Pancreas (tissue), 10 donors: ENCODE measurements at regions not wholly inside any gene's neighbourhood (a gene's known extent, or its start where the extent isn't known, plus 50 kb on each side); places are given as distances from the start of the nearest gene placed in this dataset.

Experiments
- ATAC-seq, 4 donors: fragments of 200-7000 bp; cut with Tn5 transposase; one replicate each; pipeline versions ENCODE4 v1.8.0 to v1.9.1; 2020; ENCODE audit warnings: mild to moderate bottlenecking in 4 of 4, moderate library complexity in 4 of 4
- DNase-seq, 6 donors: peaks; one replicate each; pipeline ENCODE4 v3.0.0-alpha.2; 2020
- FAIRE-seq: peaks from 2 replicates; lab custom pipeline; 2012; peaks lifted over from hg19 to GRCh38; lab: Jason Lieb, UNC
- H3K27ac ChIP-seq, 4 donors: fragments of 200-600 bp; sonication (generic); 1 replicate in 3 of 4; 2 replicates in 1 of 4; pipeline versions ENCODE4 v1.5.0 to v1.8.0; 2020
- H3K27me3 ChIP-seq, 4 donors: fragments of 200-600 bp; one replicate each; pipeline ENCODE4 v1.8.0; 2021
- H3K36me3 ChIP-seq, 3 donors: fragments of 200-600 bp; sonication (generic) in 1 of 3; one replicate each; pipeline versions ENCODE4 v1.5.0 to v1.8.0; 2020 to 2021
- H3K4me1 ChIP-seq, 3 donors: fragments of 200-600 bp; one replicate each; pipeline ENCODE4 v1.8.0; 2021
- H3K4me3 ChIP-seq, 4 donors: fragments of 200-600 bp; sonication (generic) in 2 of 4; one replicate each; pipeline versions ENCODE4 v1.5.0 to v1.8.0; 2020 to 2021
- H3K9me3 ChIP-seq, 4 donors: fragments of 200-600 bp; one replicate each; pipeline ENCODE4 v1.8.0; 2021
- CTCF ChIP-seq, 4 donors: fragments of 200-600 bp; sonication (generic) in 3 of 4; IDR thresholded peaks; one replicate each; pipeline versions ENCODE4 v1.5.0 to v1.8.0; 2021; ENCODE audit warnings: antibody characterized with exemption in 4 of 4
- WGBS, 2 donors: extraction: QIAGEN DNeasy Blood & Tissue Kit; methylation state at CpG; one replicate each; pipeline ENCODE4 v1.1.7; 2013; 5-methylcytosine and 5-hydroxymethylcytosine counted together
- intact Hi-C, 3 donors: fragments of 100-400 bp; cut with DNase I; formaldehyde crosslinking; loops; one replicate each; pipeline versions ENCODE4 v1.11.1 to v1.14.2; 2022
- donor health status: healthy with polysubstance abuse.
- donor health status: DM: no; HTN: no; CAD: no; lungs with moderate emphysema.
- donor health status: DM: no; HTN: no; CAD: no.
- donor health status: control.
- donor health status: control.
- donor health status: Bipolar disorder and iron deficiency.
- donor health status: DM: yes; HTN: yes; CAD: no.
- donor health status: DM: no; HTN: no; CAD: no.
- donor health status: DM: no; HTN: no; CAD: no.
- donor health status: DM: yes; HTN: yes; CAD: no.

- Histone ChIP-seq H3K4me1 (no peaks in the 10 kb centered on the region), H3K4me3 (no peak overlapping the region), H3K36me3 (no peaks in the 10 kb centered on the region), H3K9me3 (no peaks in the 10 kb centered on the region), H3K27me3 (peaks cover 0 to 3% (median 0%) of the 10 kb centered on the region in 4 donors), H3K27ac (no peak overlapping the region)
- 76 to 79% methylated on average over 1 of the region's 1 CpG for WGBS, 2 donors
- no peak for FAIRE-seq
- ATAC-seq, result no peak
- TF ChIP-seq CTCF (IDR thresholded peaks at IDR 0.05), result no peak
- intact Hi-C loops, result no loop called here
- no peak for DNase-seq
These were observed 537.4 kb upstream of the MAGEB18 start for GRCh38 chrX:25600776-25601175.

GRCh38 chrX:25601323-25601722, 536.8 kb upstream of the MAGEB18 start:
- TF ChIP-seq CTCF (IDR thresholded peaks at IDR 0.05), result no peak
- ATAC-seq (no peak), DNase-seq (no peak), FAIRE-seq (no peak)
- Histone ChIP-seq H3K27ac (no peak overlapping the region), H3K4me3 (no peak overlapping the region), H3K27me3 (peaks cover 0 to 3% (median 0%) of the 10 kb centered on the region in 4 donors), H3K36me3 (no peaks in the 10 kb centered on the region), H3K4me1 (no peaks in the 10 kb centered on the region), H3K9me3 (no peaks in the 10 kb centered on the region)
- WGBS, 2 donors, result 45 to 55% methylated on average over 3 of the region's 3 CpGs
- intact Hi-C loops, result no loop called here

GRCh38 chrX:25618248-25618647, 519.9 kb upstream of the MAGEB18 start:
- Histone ChIP-seq H3K4me3 (no peak overlapping the region), H3K9me3 (no peaks in the 10 kb centered on the region), H3K4me1 (no peaks in the 10 kb centered on the region), H3K36me3 (no peaks in the 10 kb centered on the region), H3K27ac (no peak overlapping the region), H3K27me3 (peaks cover 0 to 4% (median 0%) of the 10 kb centered on the region in 4 donors)
- no peak for TF ChIP-seq CTCF (IDR thresholded peaks at IDR 0.05)
- intact Hi-C loops, result no loop called here
- ATAC-seq (no peak), FAIRE-seq (no peak), DNase-seq (peak in 1 of 6 donors; percentile 10)
- WGBS, 2 donors, result 62% methylated on average over 4 of the region's 4 CpGs

- FAIRE-seq (no peak), DNase-seq (no peak), ATAC-seq (no peak)
- H3K36me3 ChIP-seq, result no peaks in the 10 kb centered on the region
- no peak overlapping the region for H3K27ac ChIP-seq
- no peaks in the 10 kb centered on the region for H3K9me3 ChIP-seq
- no peak for TF ChIP-seq CTCF (IDR thresholded peaks at IDR 0.05)
- intact Hi-C loops, result no loop called here
- 0% methylated on average over 1 of the region's 1 CpG for WGBS, 2 donors
- H3K4me3 ChIP-seq, result no peak overlapping the region
- no peaks in the 10 kb centered on the region for H3K4me1 ChIP-seq
- H3K27me3 ChIP-seq, result no peaks in the 10 kb centered on the region
These were observed 497.9 kb upstream of the MAGEB18 start for GRCh38 chrX:25640276-25640675.

- intact Hi-C loops, result no loop called here
- Histone ChIP-seq H3K27me3 (peaks cover 0 to under 1% (median 0%) of the 10 kb centered on the region in 4 donors), H3K9me3 (no peaks in the 10 kb centered on the region), H3K27ac (no peak overlapping the region), H3K36me3 (no peaks in the 10 kb centered on the region), H3K4me1 (no peaks in the 10 kb centered on the region), H3K4me3 (no peak overlapping the region)
- no peak for ATAC-seq
- 68 to 89% methylated on average over 21 of the region's 21 CpGs for WGBS, 2 donors
- no peak for TF ChIP-seq CTCF (IDR thresholded peaks at IDR 0.05)
- DNase-seq, result no peak
- FAIRE-seq, result no peak
These were observed 492.0 kb upstream of the MAGEB18 start for GRCh38 chrX:25646156-25646555.
